Adipose tissue (tissue), 3 donors: ENCODE measurements at regions not wholly inside any gene's neighbourhood (a gene's known extent, or its start where the extent isn't known, plus 50 kb on each side); places are given as distances from the start of the nearest gene placed in this dataset.

Experiments
- H3K27ac ChIP-seq: one replicate; pipeline ENCODE4 v1.5.1; 2013; ENCODE audit warnings: low read depth, low read length
- WGBS, 3 donors: extraction: QIAGEN DNeasy Blood & Tissue Kit; methylation state at CpG; one replicate each; pipeline ENCODE4 v1.1.7; 2013; 5-methylcytosine and 5-hydroxymethylcytosine counted together
- donor health status: healthy with polysubstance abuse.
- donor health status: Bipolar disorder and iron deficiency.
- donor health status: healthy.

- WGBS, 3 donors, result 63 to 82% (median 76%) methylated on average over 6 of the region's 6 CpGs
These were observed 313.8 kb downstream of the ENC1 start for GRCh38 chr5:74326571-74327338.

GRCh38 chr5:74325866-74326265 is 314.7 kb downstream of the ENC1 start:
- WGBS, 3 donors, result 78 to 94% (median 89%) methylated on average over 2 of the region's 2 CpGs
- no peak overlapping the region for H3K27ac ChIP-seq

More at GRCh38 chr5:74326571-74327338, 313.8 kb downstream of the ENC1 start:
- no peak overlapping the region for H3K27ac ChIP-seq

- no peak overlapping the region for H3K27ac ChIP-seq
- 87 to 90% (median 88%) methylated on average over 4 of the region's 4 CpGs for WGBS, 3 donors
These were observed 316.0 kb downstream of the ENC1 start for GRCh38 chr5:74324556-74324955.

DNA sequence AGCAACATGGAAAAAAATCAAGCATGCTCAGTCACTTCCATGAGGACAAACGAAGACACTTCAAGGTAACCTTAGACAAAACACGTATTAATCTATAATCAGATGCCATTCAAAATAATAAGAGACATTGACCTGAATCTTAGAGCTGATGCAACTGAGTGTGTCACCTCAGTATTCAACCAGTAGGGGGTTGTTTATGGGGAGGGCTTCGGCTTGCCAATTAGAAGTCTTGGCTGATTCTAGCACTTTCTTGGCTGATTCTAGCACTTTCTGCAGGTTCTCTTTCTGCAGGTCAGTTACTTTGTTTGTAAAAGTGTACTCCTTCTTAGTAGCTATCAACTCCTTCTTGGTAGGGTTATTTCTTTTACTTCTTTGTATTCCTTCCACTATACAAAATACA is 317.6 kb downstream of the ENC1 start:
- no peak overlapping the region for H3K27ac ChIP-seq
- WGBS, 3 donors, result 58 to 85% (median 82%) methylated on average over 3 of the region's 3 CpGs

DNA sequence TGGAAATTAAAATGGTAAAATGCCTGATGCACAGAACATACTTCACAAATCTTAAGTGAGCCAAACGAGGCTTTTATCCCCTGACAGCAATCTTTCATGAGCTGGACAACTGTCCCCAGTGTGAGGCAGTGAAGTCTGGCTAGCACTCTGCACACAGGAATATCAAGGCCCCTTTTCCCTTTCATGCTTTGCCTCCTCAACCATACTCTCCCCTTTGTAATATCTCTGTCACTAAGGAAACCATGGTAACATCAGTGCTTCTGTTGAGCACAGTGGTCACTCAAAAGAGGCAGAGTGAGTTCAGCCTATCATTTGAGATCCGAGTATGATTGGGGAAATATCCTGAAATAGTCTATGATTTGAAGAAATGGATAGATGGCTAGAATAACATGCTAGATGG is 318.3 kb downstream of the ENC1 start:
- no peak overlapping the region for H3K27ac ChIP-seq
- 78 to 80% (median 79%) methylated on average over 2 of the region's 2 CpGs for WGBS, 3 donors

GRCh38 chr5:74321326-74321725 is 319.2 kb downstream of the ENC1 start:
- WGBS, 3 donors, result 88 to 89% (median 89%) methylated on average over 5 of the region's 5 CpGs

DNA sequence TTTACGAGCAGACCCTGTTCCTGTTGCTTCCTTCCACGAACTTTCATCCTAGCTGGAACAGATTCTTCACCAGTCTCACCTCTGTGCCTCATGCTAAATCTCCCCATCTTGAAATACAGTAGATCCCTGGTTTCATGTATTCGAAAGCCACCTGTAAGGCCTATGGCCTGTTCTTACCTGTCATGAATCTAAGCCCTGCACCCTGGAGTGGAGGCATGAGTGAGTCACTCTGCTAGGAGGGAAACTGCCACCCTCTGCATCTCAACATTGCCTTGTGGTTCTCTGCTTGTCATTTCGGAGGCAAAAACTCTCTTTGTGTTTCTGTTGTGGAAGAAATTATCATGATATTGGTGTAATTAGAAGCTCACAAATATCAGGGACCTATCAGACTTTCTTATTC is 320.0 kb downstream of the ENC1 start:
- WGBS, 3 donors, result 94 to 97% (median 94%) methylated on average over 4 of the region's 4 CpGs
- no peak overlapping the region for H3K27ac ChIP-seq

More at GRCh38 chr5:74321326-74321725, 319.2 kb downstream of the ENC1 start:
- no peak overlapping the region for H3K27ac ChIP-seq

DNA sequence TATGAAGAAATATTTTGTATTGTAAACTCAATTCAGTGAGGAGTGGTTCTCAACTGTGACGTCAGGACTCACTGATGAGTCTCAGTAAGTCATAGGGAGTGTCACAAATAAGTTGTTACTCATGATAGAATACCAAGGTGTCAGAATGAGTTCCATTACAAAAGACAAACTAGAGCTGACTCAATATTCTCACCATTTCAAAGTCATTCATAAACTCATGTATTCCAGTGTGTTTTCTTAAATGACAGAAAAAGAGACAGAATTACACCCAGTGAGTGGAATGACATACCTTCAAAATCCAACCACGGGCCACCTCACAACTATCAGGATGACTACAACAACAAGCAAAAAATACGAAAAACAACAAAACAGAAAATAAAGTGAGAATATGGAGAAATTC is 321.5 kb downstream of the ENC1 start:
- 85 to 91% (median 87%) methylated on average over 3 of the region's 3 CpGs for WGBS, 3 donors
- H3K27ac ChIP-seq, result no peak overlapping the region

- 58 to 66% (median 60%) methylated on average over 3 of the region's 3 CpGs for WGBS, 3 donors
- H3K27ac ChIP-seq, result no peak overlapping the region
These were observed 324.4 kb downstream of the ENC1 start for GRCh38 chr5:74316064-74316603.

- H3K27ac ChIP-seq, result no peak overlapping the region
These were observed 325.6 kb downstream of the ENC1 start for GRCh38 chr5:74314906-74315305.

DNA sequence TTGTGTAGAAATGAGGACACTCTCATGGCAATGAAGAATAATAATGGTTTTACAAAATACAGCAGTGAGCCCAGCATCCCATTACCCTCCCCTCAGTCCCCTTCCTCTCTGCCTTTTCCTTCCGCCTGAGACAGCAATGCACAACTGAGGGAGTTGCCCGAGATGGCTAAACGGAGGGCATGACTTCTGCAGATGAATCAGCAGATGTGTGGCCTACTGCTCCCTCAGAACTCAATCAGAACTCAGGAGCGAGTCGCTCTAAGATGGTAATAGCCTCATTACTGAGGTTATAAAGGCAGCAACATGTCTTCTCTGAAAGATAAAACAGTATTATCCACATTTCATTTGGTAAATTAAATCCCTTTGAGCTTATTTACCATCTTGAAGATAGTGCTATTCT is 326.6 kb downstream of the ENC1 start:
- no peak overlapping the region for H3K27ac ChIP-seq
- 86 to 94% (median 88%) methylated on average over 5 of the region's 5 CpGs for WGBS, 3 donors

GRCh38 chr5:74312746-74313145 is 327.8 kb downstream of the ENC1 start:
- WGBS, 3 donors, result 84 to 96% (median 90%) methylated on average over 2 of the region's 2 CpGs
- H3K27ac ChIP-seq, result no peak overlapping the region

GRCh38 chr5:74311961-74312360 is 328.6 kb downstream of the ENC1 start:
- 60 to 95% (median 68%) methylated on average over 1 of the region's 1 CpG for WGBS, 3 donors

GRCh38 chr5:74310997-74311930 is 329.3 kb downstream of the ENC1 start:
- 77 to 82% (median 78%) methylated on average over 8 of the region's 8 CpGs for WGBS, 3 donors
- no peak overlapping the region for H3K27ac ChIP-seq

More at GRCh38 chr5:74311961-74312360, 328.6 kb downstream of the ENC1 start:
- no peak overlapping the region for H3K27ac ChIP-seq

- WGBS, 3 donors, result 66 to 76% (median 75%) methylated on average over 3 of the region's 3 CpGs
- H3K27ac ChIP-seq, result no peak overlapping the region
These were observed 330.1 kb downstream of the ENC1 start for GRCh38 chr5:74310386-74310785.

- no peak overlapping the region for H3K27ac ChIP-seq
These were observed 331.5 kb downstream of the ENC1 start for GRCh38 chr5:74309050-74309449.

GRCh38 chr5:74306845-74307244 is 333.7 kb downstream of the ENC1 start:
- H3K27ac ChIP-seq, result no peak overlapping the region
- 47 to 94% (median 62%) methylated on average over 2 of the region's 2 CpGs for WGBS, 3 donors

GRCh38 chr5:74304536-74304935 is 336.0 kb downstream of the ENC1 start:
- 74 to 84% (median 83%) methylated on average over 1 of the region's 1 CpG for WGBS, 3 donors
- H3K27ac ChIP-seq, result no peak overlapping the region

GRCh38 chr5:74303578-74303977 is 336.9 kb downstream of the ENC1 start:
- no peak overlapping the region for H3K27ac ChIP-seq
- 62 to 99% (median 95%) methylated on average over 3 of the region's 3 CpGs for WGBS, 3 donors
